Gastroesophageal sphincter (tissue), 4 donors: ENCODE measurements at regions not wholly inside any gene's neighbourhood (a gene's known extent, or its start where the extent isn't known, plus 50 kb on each side); places are given as distances from the start of the nearest gene placed in this dataset.

ENCODE experiments used
- ATAC-seq: fragments of 150-250 bp; one replicate; pipeline ENCODE4 v1.9.1; 2016; ENCODE audit warnings: mild to moderate bottlenecking, moderate library complexity
- H3K27ac ChIP-seq, 4 donors: fragments of 200-600 bp; sonication (generic) in 3 of 4; 1 replicate in 3 of 4; 2 replicates in 1 of 4; pipeline ENCODE4 v1.5.1; 2016 to 2019
- H3K27me3 ChIP-seq: fragments of 200-600 bp; sonication (generic); one replicate; pipeline ENCODE4 v1.5.1; 2019
- H3K36me3 ChIP-seq, 2 donors: fragments of 200-600 bp; sonication (generic); one replicate each; pipeline ENCODE4 v1.5.1; 2019; ENCODE audit warnings: control low read depth in 1 of 2
- H3K4me1 ChIP-seq, 3 donors: fragments of 200-600 bp; sonication (generic); 1 replicate in 2 of 3; 2 replicates in 1 of 3; pipeline ENCODE4 v1.5.1; 2016 to 2019; ENCODE audit warnings: control low read depth in 2 of 3
- H3K4me3 ChIP-seq, 2 donors: fragments of 200-600 bp; sonication (generic); one replicate each; pipeline ENCODE4 v1.5.1; 2019; ENCODE audit warnings: mild to moderate bottlenecking in 1 of 2, moderate library complexity in 1 of 2
- H3K9me3 ChIP-seq, 3 donors: fragments of 200-600 bp; sonication (generic); one replicate each; pipeline ENCODE4 v1.5.1; 2017 to 2019; ENCODE audit warnings: control low read depth in 2 of 3
- CTCF ChIP-seq, 4 experiments: fragments of 200-600 bp in 2 of 4; fragments of 450-650 bp in 2 of 4; sonication (generic) in 1 of 4; IDR thresholded peaks; one replicate each; pipeline ENCODE4 v1.5.1; 2017 to 2019; ENCODE audit warnings: antibody characterized with exemption in 4 of 4, mild to moderate bottlenecking in 2 of 4, moderate library complexity in 2 of 4
- EP300 ChIP-seq: sonication (generic); formaldehyde crosslinking; IDR thresholded peaks from one replicate; pipeline ENCODE4 v1.6.1; 2017; ENCODE audit warnings: antibody characterized with exemption, mild to moderate bottlenecking
- POLR2A ChIP-seq, 2 donors: fragments of 450-650 bp; IDR thresholded peaks; one replicate each; pipeline ENCODE4 v1.6.1; 2017; ENCODE audit warnings: antibody characterized with exemption in 2 of 2, mild to moderate bottlenecking in 2 of 2, moderate library complexity in 1 of 2
- POLR2AphosphoS5 ChIP-seq: sonication (generic); formaldehyde crosslinking; IDR thresholded peaks from one replicate; pipeline ENCODE4 v1.6.1; 2017; ENCODE audit warnings: antibody characterized with exemption
- WGBS, 2 donors: methylation state at CpG; one replicate each; pipeline ENCODE4 v1.1.5; 2018; ENCODE audit warnings: low coverage in 1 of 2; 5-methylcytosine and 5-hydroxymethylcytosine counted together

- Histone ChIP-seq H3K4me1 (no peaks in the 10 kb centered on the region), H3K27ac (no peak overlapping the region), H3K27me3 (no peaks in the 10 kb centered on the region), H3K4me3 (no peak overlapping the region), H3K9me3 (no peaks in the 10 kb centered on the region), H3K36me3 (no peaks in the 10 kb centered on the region)
- no peak for ATAC-seq
- 64 to 83% methylated on average over 3 of the region's 3 CpGs for WGBS, 2 donors
- TF ChIP-seq CTCF (IDR thresholded peaks at IDR 0.05): no peak
- no peak for TF ChIP-seq EP300
- TF ChIP-seq POLR2AphosphoS5: no peak
- TF ChIP-seq POLR2A (IDR thresholded peaks at IDR 0.05): no peak
Observed at GRCh38 chr18:11284349-11284748, 135.0 kb upstream of the PIEZO2 start.

DNA sequence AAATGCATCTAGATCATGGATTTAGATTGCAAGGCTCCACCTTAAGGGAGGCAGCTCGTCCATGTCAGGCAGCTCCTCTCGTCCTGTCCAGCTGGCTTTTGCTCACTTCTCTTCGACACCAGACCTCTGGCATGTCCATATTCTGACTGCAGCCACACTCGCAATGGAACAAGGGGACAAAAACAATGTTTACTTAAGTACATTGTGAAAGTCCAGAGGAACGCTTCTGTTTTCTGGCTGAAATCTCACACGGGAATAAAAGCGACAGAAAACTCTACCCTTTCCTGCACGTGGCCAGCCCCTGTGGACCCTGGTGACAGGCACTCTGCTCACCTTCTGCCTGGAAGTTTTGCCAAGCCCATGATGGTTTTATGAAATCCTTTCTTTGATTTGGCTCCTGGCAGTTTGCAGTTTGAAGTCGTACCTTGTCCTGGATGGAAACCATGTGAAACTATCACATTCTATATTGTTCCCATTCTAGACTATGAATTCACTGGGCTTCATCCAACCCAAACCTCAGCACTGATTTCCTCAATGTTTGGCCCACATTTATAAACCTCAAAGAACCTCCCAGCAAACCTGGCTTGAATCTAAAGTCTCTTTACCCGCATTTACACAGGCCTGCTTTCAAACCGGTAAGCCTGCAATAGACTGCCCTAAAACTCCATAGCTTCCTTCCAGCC, 134.3 kb upstream of the PIEZO2 start:
- H3K36me3 ChIP-seq: no peaks in the 10 kb centered on the region
- WGBS, 2 donors: 37 to 44% methylated on average over 11 of the region's 11 CpGs
- H3K9me3 ChIP-seq: no peaks in the 10 kb centered on the region
- H3K4me1 ChIP-seq: no peaks in the 10 kb centered on the region
- H3K27ac ChIP-seq: no peak overlapping the region
- ATAC-seq: no peak
- TF ChIP-seq EP300: no peak
- H3K27me3 ChIP-seq: no peaks in the 10 kb centered on the region
- H3K4me3 ChIP-seq: no peak overlapping the region

GRCh38 chr18:11279461-11279860, 130.1 kb upstream of the PIEZO2 start:
- WGBS, 2 donors: 89 to 100% methylated on average over 1 to 3 of the region's 3 CpGs
- Histone ChIP-seq H3K27me3 (no peaks in the 10 kb centered on the region), H3K36me3 (no peaks in the 10 kb centered on the region), H3K9me3 (no peaks in the 10 kb centered on the region), H3K4me3 (no peak overlapping the region), H3K4me1 (no peaks in the 10 kb centered on the region), H3K27ac (no peak overlapping the region)
- no peak for ATAC-seq
- TF ChIP-seq CTCF (IDR thresholded peaks at IDR 0.05) (no peak), EP300 (no peak), POLR2AphosphoS5 (no peak), POLR2A (IDR thresholded peaks at IDR 0.05) (no peak)

DNA sequence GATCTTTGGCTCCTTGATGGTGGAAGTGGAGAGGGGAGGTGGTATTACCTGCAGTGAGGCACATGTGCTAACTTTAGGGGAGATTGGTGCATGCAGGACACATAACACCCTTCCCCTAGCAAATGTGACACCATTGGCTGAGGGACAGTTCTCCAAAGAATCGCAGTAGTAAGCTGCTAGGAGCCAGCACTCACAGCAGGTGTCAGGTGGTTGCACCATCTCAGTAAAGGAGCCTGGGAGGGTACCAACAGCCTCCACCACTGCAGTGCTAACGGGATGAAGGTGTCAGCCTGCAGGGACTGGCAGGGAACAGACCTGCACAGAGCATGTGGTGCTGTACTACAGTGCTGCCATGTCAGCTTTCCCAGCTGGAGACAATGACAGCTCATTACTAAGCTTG, 127.3 kb upstream of the PIEZO2 start:
- no peak for ATAC-seq
- H3K9me3 ChIP-seq: no peaks in the 10 kb centered on the region
- WGBS, 2 donors: 57% methylated on average over 2 of the region's 2 CpGs; no CpG with 5 or more reads in 1 of the 2 donors
- no peak for TF ChIP-seq POLR2A (IDR thresholded peaks at IDR 0.05)
- TF ChIP-seq CTCF (IDR thresholded peaks at IDR 0.05): no peak
- TF ChIP-seq EP300: no peak
- no peak for TF ChIP-seq POLR2AphosphoS5
- no peak overlapping the region for H3K4me3 ChIP-seq
- no peaks in the 10 kb centered on the region for H3K27me3 ChIP-seq
- H3K27ac ChIP-seq: no peak overlapping the region
- H3K4me1 ChIP-seq: no peaks in the 10 kb centered on the region
- H3K36me3 ChIP-seq: no peaks in the 10 kb centered on the region

GRCh38 chr18:11274144-11274794, 124.9 kb upstream of the PIEZO2 start:
- Histone ChIP-seq H3K27me3 (no peaks in the 10 kb centered on the region), H3K4me3 (no peak overlapping the region), H3K9me3 (no peaks in the 10 kb centered on the region), H3K4me1 (no peaks in the 10 kb centered on the region), H3K27ac (no peak overlapping the region), H3K36me3 (no peaks in the 10 kb centered on the region)
- no peak for ATAC-seq
- WGBS, 2 donors: 88 to 93% methylated on average over 6 of the region's 6 CpGs
- TF ChIP-seq POLR2AphosphoS5: no peak
- no peak for TF ChIP-seq EP300
- no peak for TF ChIP-seq POLR2A (IDR thresholded peaks at IDR 0.05)

GRCh38 chr18:11272516-11272915, 123.1 kb upstream of the PIEZO2 start:
- Histone ChIP-seq H3K4me3 (no peak overlapping the region), H3K36me3 (no peaks in the 10 kb centered on the region), H3K27ac (no peak overlapping the region), H3K4me1 (peaks cover 0 to 8% (median 4%) of the 10 kb centered on the region in 3 donors), H3K27me3 (no peaks in the 10 kb centered on the region), H3K9me3 (no peaks in the 10 kb centered on the region)
- ATAC-seq: no peak
- no peak for TF ChIP-seq POLR2A (IDR thresholded peaks at IDR 0.05)
- no peak for TF ChIP-seq POLR2AphosphoS5
- no peak for TF ChIP-seq EP300
- no peak for TF ChIP-seq CTCF (IDR thresholded peaks at IDR 0.05)
- WGBS, 2 donors: 62 to 67% methylated on average over 7 of the region's 7 CpGs
